ENCODE measurements at regions not wholly inside any gene's neighbourhood (a gene's known extent, or its start where the extent isn't known, plus 50 kb on each side); places are given as distances from the start of the nearest gene placed in this dataset.

GRCh38 chr2:122080316-122080715 is 324.9 kb downstream of the TSN start:
- Mint-ChIP-seq H3K9me3 (no peaks in the 10 kb centered on the region), H3K4me1 (peaks cover 23% of the 10 kb centered on the region), H3K36me3 (no peaks in the 10 kb centered on the region), H3K27me3 (ENCODE audit: insufficient read depth, low read depth) (peaks cover 3% of the 10 kb centered on the region), H3K4me3 (no peak overlapping the region), H3K27ac (no peak overlapping the region)
- no peaks in the 10 kb centered on the region for H3K79me2 ChIP-seq (ENCODE audit: low read depth)
- no peak overlapping the region for H3K4me2 ChIP-seq
- no peak overlapping the region for H3K9ac ChIP-seq
- H2AFZ ChIP-seq (replicated peaks), result no peak overlapping the region
- no peaks in the 10 kb centered on the region for H4K20me1 ChIP-seq (ENCODE audit: low read depth)
- no peaks in the 10 kb centered on the region for H3K36me3 ChIP-seq
- TF ChIP-seq EZH2phosphoT487 (IDR thresholded peaks at IDR 0.05), result no peak
- no peak for TF ChIP-seq EZH2 (IDR thresholded peaks at IDR 0.05)
- TF ChIP-seq, protein P1, sequence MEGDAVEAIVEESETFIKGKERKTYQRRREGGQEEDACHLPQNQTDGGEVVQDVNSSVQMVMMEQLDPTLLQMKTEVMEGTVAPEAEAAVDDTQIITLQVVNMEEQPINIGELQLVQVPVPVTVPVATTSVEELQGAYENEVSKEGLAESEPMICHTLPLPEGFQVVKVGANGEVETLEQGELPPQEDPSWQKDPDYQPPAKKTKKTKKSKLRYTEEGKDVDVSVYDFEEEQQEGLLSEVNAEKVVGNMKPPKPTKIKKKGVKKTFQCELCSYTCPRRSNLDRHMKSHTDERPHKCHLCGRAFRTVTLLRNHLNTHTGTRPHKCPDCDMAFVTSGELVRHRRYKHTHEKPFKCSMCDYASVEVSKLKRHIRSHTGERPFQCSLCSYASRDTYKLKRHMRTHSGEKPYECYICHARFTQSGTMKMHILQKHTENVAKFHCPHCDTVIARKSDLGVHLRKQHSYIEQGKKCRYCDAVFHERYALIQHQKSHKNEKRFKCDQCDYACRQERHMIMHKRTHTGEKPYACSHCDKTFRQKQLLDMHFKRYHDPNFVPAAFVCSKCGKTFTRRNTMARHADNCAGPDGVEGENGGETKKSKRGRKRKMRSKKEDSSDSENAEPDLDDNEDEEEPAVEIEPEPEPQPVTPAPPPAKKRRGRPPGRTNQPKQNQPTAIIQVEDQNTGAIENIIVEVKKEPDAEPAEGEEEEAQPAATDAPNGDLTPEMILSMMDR (IDR thresholded peaks at IDR 0.05), result no peak
- no peaks in the 10 kb centered on the region for H3K9me3 ChIP-seq (ENCODE audit: low read depth)
- no peak for DNase-seq (ENCODE audit: low spot score)
- no peak overlapping the region for H3K4me3 ChIP-seq
- H3K27ac ChIP-seq, result no peak overlapping the region
- no peaks in the 10 kb centered on the region for H3K27me3 ChIP-seq
- no peaks in the 10 kb centered on the region for H3F3A ChIP-seq (ENCODE audit: low read depth)
- no peaks in the 10 kb centered on the region for H3K4me1 ChIP-seq

DNA sequence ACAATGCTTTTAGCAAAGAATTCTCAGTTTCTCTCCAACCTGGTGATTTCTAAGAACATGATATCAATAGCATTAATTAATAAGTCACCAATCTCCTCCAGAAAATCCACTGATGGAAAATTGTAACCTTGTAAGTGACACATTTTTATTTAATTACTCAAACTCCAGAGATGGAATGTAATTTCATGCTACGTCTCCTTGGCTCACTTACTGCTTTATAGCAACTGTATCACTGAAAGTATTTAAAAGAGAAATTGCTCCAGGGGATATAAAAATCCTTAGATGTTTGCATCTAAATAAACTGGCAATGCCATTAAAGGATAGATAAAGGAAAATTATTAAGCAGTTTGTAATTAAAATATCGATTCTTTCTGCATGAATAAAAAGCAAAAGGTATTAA is 325.4 kb downstream of the TSN start:
- H3K9ac ChIP-seq, result no peak overlapping the region
- Mint-ChIP-seq H3K4me3 (no peak overlapping the region), H3K27ac (no peak overlapping the region), H3K4me1 (peaks cover 23% of the 10 kb centered on the region), H3K36me3 (no peaks in the 10 kb centered on the region), H3K27me3 (ENCODE audit: insufficient read depth, low read depth) (peaks cover 3% of the 10 kb centered on the region), H3K9me3 (no peaks in the 10 kb centered on the region)
- H3F3A ChIP-seq (ENCODE audit: low read depth), result no peaks in the 10 kb centered on the region
- H3K79me2 ChIP-seq (ENCODE audit: low read depth), result no peaks in the 10 kb centered on the region
- no peaks in the 10 kb centered on the region for H3K36me3 ChIP-seq
- H3K4me1 ChIP-seq, result no peaks in the 10 kb centered on the region
- DNase-seq (ENCODE audit: low spot score), result no peak
- no peaks in the 10 kb centered on the region for H3K9me3 ChIP-seq (ENCODE audit: low read depth)
- H4K20me1 ChIP-seq (ENCODE audit: low read depth), result no peaks in the 10 kb centered on the region
- no peak overlapping the region for H3K4me2 ChIP-seq
- no peak overlapping the region for H3K27ac ChIP-seq
- H3K4me3 ChIP-seq, result no peak overlapping the region
- no peaks in the 10 kb centered on the region for H3K27me3 ChIP-seq
- H2AFZ ChIP-seq (replicated peaks), result no peak overlapping the region
- TF ChIP-seq EZH2 (IDR thresholded peaks at IDR 0.05) (no peak), EZH2phosphoT487 (IDR thresholded peaks at IDR 0.05) (no peak)
- TF ChIP-seq, protein P1 (IDR thresholded peaks at IDR 0.05), result no peak

GRCh38 chr2:122081751-122082150 is 326.3 kb downstream of the TSN start:
- DNase-seq (ENCODE audit: low spot score), result no peak
- Mint-ChIP-seq H3K4me1 (peaks cover 23% of the 10 kb centered on the region), H3K27me3 (ENCODE audit: insufficient read depth, low read depth) (peaks cover 3% of the 10 kb centered on the region), H3K4me3 (no peak overlapping the region), H3K9me3 (no peaks in the 10 kb centered on the region), H3K36me3 (no peaks in the 10 kb centered on the region), H3K27ac (no peak overlapping the region)
- H3K4me3 ChIP-seq, result no peak overlapping the region
- no peak overlapping the region for H3K27ac ChIP-seq
- TF ChIP-seq EZH2 (IDR thresholded peaks at IDR 0.05) (no peak), EZH2phosphoT487 (IDR thresholded peaks at IDR 0.05) (no peak)
- TF ChIP-seq, protein P1 (IDR thresholded peaks at IDR 0.05), result no peak
- no peaks in the 10 kb centered on the region for H3K36me3 ChIP-seq
- no peaks in the 10 kb centered on the region for H4K20me1 ChIP-seq (ENCODE audit: low read depth)
- H3K4me2 ChIP-seq, result no peak overlapping the region
- H2AFZ ChIP-seq (replicated peaks), result peak overlapping the region; percentile 87
- H3K4me1 ChIP-seq, result no peaks in the 10 kb centered on the region
- H3K9ac ChIP-seq, result no peak overlapping the region
- H3K9me3 ChIP-seq (ENCODE audit: low read depth), result no peaks in the 10 kb centered on the region
- no peaks in the 10 kb centered on the region for H3K79me2 ChIP-seq (ENCODE audit: low read depth)
- H3F3A ChIP-seq (ENCODE audit: low read depth), result no peaks in the 10 kb centered on the region
- no peaks in the 10 kb centered on the region for H3K27me3 ChIP-seq

Measured in neural progenitor cell (in vitro differentiated cells).